Left lobe of liver (tissue), 2 donors: ENCODE measurements at regions not wholly inside any gene's neighbourhood (a gene's known extent, or its start where the extent isn't known, plus 50 kb on each side); places are given as distances from the start of the nearest gene placed in this dataset.
A peak's percentile ranks its signal among the peaks of the same experiment; 100 is the strongest.

Source experiments
- ATAC-seq: fragments of 200-7000 bp; cut with Tn5 transposase; one replicate; pipeline ENCODE4 v1.9.1; 2020; ENCODE audit warnings: mild to moderate bottlenecking, moderate library complexity
- DNase-seq: peaks from one replicate; pipeline ENCODE4 v3.0.0-alpha.2; 2020; ENCODE audit warnings: low spot score
- donor health status: DM: no; HTN: no; CAD: no; lungs with moderate emphysema.
- donor health status: DM: no; HTN: yes; CAD: no.

DNA sequence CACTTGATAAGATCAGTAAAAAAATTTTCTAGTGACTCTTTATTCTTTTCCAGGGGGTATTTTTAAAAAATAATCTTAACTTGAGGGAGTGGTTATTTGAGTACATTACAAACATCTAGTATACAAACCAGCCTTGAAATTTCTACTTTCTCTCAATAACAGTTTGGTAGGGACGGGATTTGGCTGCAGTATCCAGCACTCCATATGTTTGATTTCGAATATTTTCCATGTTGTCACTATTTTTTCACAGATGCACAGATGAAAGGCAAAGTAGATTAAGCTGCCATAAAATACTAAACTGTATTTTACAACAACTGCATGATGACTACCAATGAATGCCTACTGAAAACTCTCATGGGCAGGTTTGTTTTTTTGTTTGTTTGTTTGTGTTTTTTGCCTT is 225.0 kb downstream of the COX7B2 start:
- no peak for ATAC-seq
- DNase-seq = no peak

DNA sequence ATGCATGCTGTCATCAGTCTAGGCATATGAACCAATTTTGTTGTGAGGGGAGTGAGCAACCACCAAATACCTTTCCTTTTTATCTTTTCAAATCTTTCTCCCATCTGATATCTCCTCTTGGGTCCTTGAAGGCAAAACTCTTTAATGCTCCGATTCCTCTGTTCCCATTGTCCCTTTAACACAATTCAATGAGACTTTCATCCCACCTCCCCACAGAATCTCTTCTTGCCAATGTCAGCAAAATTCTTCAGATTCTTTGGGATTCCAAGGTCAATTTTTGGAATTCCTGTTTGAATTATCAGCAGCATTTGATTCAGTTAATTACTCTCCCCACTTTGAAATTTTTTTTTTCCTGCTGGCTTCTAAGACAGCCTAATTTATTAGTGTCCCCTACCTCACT is 232.7 kb downstream of the COX7B2 start:
- ATAC-seq (no peak), DNase-seq (no peak)

DNA sequence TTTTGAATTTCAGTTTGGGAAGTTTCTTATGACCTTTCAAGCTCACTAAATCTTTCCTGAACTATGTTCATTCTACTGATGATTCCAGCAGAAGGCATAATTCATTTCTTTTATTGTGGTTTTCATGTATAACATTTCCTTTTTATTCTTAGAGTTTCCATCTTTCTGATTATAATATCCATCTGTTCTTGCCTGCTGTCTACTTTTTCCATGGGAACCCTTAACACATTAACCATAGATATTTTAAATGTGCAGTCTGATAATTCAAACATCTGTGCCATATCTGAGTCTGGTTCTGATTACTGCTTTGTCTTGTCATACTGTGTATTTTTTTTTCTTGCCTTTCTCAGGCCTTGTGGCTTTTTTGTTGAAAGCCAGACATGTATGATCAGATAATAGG is 234.7 kb downstream of the COX7B2 start:
- ATAC-seq = no peak
- no peak for DNase-seq

DNA sequence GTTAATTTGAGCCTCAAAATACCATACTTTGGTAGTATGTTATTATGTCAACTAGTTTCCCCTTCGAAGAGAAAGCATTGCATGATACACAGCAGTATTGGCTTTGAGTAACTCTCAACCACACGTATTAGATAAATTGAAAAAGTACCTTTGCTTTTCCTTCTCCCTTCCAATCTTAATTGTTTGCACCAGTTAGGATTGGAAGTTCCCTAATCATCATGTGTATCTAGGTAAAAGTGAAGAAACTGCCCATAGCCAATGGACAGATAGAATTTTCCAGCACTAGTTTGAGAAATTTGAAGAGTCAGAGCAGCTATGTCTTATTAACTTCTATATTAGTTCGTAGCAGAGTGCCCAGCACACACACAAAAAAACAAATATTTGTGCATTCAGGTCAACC is 241.3 kb downstream of the COX7B2 start:
- ATAC-seq (no peak), DNase-seq (no peak)

DNA sequence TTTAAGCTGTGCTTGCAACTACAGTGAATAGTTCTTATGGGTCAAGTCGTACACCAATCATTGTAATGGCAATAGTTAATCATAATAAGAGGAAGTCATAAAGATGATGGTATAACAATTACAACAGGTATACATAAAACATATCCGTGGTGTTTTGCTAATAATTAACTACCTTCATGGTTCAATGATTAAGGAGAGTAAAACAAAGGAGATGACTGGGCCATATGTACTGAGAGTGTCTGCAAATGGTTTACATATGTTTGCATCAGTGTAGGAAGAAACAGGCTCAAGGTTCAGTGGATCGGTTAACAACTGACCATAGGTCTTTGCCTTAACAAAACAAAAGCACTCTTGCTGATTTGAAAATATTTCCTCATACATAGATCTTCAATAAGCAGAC is 253.0 kb downstream of the COX7B2 start:
- ATAC-seq = no peak
- DNase-seq = no peak

DNA sequence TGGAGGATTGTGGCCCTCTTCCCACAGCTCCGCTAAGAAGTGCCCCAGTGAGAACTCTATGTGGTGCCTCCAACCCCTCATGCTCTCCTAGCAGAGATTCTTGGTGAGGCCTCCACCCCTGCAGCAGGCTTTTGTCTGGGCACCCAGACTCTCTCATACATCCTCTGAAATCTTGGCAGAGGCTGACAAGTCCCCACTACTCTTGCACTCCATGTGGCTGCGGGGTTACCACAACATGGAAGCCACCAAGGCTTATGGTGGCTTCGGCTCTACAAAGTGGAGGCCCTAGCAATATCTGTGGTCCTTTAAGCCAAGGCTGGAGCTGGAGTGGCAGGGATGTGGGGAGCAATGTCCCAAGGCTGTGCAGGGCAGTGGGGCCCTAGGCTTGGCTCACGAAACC is 255.2 kb downstream of the COX7B2 start:
- no peak for DNase-seq
- ATAC-seq = no peak

DNA sequence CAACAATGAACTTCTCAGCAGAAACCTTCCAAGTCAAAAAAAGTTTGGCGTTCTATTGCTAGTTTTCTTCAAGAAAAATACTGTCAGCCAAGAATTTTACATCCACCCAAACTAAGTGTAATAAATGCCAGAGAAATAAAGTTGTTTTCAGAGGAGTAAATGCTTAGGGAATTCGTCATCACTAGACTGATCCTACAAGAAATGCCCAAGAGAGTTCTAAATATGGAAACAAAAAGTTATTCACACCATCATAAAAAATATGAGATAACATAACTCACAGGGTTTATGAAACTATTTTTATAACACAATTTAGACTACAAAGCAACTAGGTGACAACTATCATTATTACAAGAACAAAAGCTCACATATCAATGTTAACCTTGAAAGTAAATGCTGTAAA is 259.5 kb upstream of the GABRA2 start:
- ATAC-seq (no peak), DNase-seq (no peak)

DNA sequence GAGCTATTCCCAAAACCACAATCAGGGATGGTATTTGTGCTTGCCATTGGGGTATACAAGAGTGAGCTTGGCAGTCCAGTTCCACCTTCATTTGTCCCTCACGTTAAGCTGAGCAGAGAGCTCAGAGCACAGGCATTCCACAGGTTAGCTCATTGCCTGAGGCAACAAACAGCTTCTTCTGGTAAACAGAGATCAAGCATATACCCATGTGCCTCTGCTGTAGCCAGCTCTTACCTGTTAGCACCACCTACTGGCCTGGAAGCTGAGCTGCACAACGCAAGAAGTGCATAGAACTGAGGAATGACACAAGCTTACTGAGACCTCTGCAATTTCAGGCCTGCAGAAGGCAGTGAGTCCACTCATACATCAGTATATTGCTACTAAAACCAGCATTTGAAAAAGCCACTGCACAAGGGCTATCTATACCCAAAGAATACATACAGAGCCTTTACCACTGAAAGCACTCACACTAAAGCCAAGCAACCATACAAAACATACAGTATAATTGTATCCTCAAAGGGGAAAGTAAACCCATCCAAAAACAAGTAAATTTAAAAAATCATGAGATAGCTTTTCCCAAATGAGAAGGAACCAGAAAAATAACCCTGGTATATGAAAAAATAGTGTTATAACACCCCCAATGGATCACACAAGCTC is 258.3 kb upstream of the GABRA2 start:
- ATAC-seq (peak; percentile 95), DNase-seq (peak; percentile 46)

DNA sequence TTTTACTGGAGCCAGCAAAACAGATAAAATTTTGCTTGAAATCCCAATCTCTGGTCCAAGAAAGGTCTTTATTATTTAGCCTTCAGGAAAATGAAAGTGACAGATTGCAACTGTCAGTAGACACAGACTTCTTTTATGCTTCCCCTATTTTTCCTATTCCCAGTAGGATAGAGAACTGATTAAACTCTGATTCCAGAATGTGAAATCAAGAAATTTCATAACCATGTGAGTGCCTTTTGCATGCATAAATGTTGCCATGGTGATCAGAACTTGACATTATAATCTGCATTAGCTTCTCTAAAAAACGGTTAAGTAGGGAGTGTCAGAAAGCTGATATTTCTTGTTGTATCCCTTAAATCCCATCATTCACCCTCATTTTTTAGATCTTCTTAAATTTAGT is 255.2 kb upstream of the GABRA2 start:
- no peak for DNase-seq
- no peak for ATAC-seq
